Body of pancreas (tissue), 4 donors: ENCODE measurements at regions not wholly inside any gene's neighbourhood (a gene's known extent, or its start where the extent isn't known, plus 50 kb on each side); places are given as distances from the start of the nearest gene placed in this dataset.

Experiments
- ATAC-seq: fragments of 150-250 bp; one replicate; pipeline ENCODE4 v1.9.1; 2016
- DNase-seq, 4 donors: peaks; one replicate each; pipeline ENCODE4 v3.0.0-alpha.2; 2019
- H3K27ac ChIP-seq, 4 donors: fragments of 200-600 bp; sonication (generic); 1 replicate in 3 of 4; 2 replicates in 1 of 4; pipeline versions ENCODE4 v1.5.1 to v1.6.1; 2016 to 2019; ENCODE audit warnings: mild to moderate bottlenecking in 1 of 4, mixed read lengths in 1 of 4, moderate library complexity in 1 of 4
- H3K27me3 ChIP-seq, 2 donors: fragments of 200-600 bp; sonication (generic); one replicate each; pipeline ENCODE4 v1.6.0; 2016; ENCODE audit warnings: mild to moderate bottlenecking in 1 of 2
- H3K36me3 ChIP-seq, 2 donors: fragments of 200-600 bp; sonication (generic); replicated peaks in 1 of 2; 2 replicates each; pipeline ENCODE4 v1.5.1; 2016; ENCODE audit warnings: low read depth in 2 of 2; ENCODE audit not compliant: insufficient read depth in 1 of 2
- H3K4me1 ChIP-seq: fragments of 200-600 bp; sonication (generic); one replicate; pipeline ENCODE4 v1.6.0; 2016
- H3K4me3 ChIP-seq, 2 donors: fragments of 200-600 bp; sonication (generic); 1 replicate in 1 of 2; 2 replicates in 1 of 2; pipeline ENCODE4 v1.5.1; 2016 to 2019
- H3K9me3 ChIP-seq, 3 donors: fragments of 200-600 bp; sonication (generic); 1 replicate in 2 of 3; 2 replicates in 1 of 3; pipeline ENCODE4 v1.5.1; 2016
- POLR2A ChIP-seq, 3 donors: fragments of 450-650 bp; IDR thresholded peaks; one replicate each; pipeline ENCODE4 v1.6.1; 2016; ENCODE audit warnings: antibody characterized with exemption in 3 of 3, mild to moderate bottlenecking in 2 of 3
- WGBS, 2 donors: methylation state at CpG; one replicate each; pipeline ENCODE4 v1.1.5; 2017; 5-methylcytosine and 5-hydroxymethylcytosine counted together
- intact Hi-C: fragments of 100-400 bp; cut with DNase I; formaldehyde crosslinking; loops from one replicate; pipeline ENCODE4 v1.15.1; 2023
- TF ChIP-seq, protein P1 (sequence below), 7 experiments: fragments of 450-650 bp in 4 of 7; fragments of 200-600 bp in 3 of 7; sonication (generic) in 3 of 7; IDR thresholded peaks; one replicate each; pipeline ENCODE4 v1.5.1; 2016 to 2019; ENCODE audit warnings: antibody characterized with exemption in 7 of 7

DNA sequence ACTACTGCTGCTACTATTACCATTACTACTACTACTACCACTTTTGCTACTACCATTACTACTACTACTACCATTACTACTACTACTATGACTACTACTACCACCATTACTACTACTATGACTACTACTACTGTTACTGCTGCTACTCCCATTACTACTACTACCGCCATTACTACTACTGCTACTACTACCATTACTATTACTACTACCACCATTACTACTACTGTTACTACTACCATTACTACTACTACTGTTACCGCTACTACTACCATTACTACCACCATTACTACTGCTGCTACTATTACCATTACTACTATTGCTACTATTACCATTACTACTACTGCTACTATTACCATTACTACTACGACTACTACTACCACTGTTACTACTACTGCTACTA, 209.1 kb downstream of the IRF8 start:
- H3K4me1 ChIP-seq, result no peaks in the 10 kb centered on the region
- H3K9me3 ChIP-seq, result no peaks in the 10 kb centered on the region
- 92 to 93% methylated on average over 3 of the region's 3 CpGs for WGBS, 2 donors
- H3K36me3 ChIP-seq, result no peaks in the 10 kb centered on the region
- H3K27ac ChIP-seq, result no peak overlapping the region
- intact Hi-C loops, result no loop called here
- no peaks in the 10 kb centered on the region for H3K27me3 ChIP-seq
- DNase-seq (no peak), ATAC-seq (no peak)
- H3K4me3 ChIP-seq, result no peak overlapping the region
- no peak for TF ChIP-seq POLR2A (IDR thresholded peaks at IDR 0.05)
- TF ChIP-seq, protein P1, sequence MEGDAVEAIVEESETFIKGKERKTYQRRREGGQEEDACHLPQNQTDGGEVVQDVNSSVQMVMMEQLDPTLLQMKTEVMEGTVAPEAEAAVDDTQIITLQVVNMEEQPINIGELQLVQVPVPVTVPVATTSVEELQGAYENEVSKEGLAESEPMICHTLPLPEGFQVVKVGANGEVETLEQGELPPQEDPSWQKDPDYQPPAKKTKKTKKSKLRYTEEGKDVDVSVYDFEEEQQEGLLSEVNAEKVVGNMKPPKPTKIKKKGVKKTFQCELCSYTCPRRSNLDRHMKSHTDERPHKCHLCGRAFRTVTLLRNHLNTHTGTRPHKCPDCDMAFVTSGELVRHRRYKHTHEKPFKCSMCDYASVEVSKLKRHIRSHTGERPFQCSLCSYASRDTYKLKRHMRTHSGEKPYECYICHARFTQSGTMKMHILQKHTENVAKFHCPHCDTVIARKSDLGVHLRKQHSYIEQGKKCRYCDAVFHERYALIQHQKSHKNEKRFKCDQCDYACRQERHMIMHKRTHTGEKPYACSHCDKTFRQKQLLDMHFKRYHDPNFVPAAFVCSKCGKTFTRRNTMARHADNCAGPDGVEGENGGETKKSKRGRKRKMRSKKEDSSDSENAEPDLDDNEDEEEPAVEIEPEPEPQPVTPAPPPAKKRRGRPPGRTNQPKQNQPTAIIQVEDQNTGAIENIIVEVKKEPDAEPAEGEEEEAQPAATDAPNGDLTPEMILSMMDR (IDR thresholded peaks at IDR 0.05), result no peak

DNA sequence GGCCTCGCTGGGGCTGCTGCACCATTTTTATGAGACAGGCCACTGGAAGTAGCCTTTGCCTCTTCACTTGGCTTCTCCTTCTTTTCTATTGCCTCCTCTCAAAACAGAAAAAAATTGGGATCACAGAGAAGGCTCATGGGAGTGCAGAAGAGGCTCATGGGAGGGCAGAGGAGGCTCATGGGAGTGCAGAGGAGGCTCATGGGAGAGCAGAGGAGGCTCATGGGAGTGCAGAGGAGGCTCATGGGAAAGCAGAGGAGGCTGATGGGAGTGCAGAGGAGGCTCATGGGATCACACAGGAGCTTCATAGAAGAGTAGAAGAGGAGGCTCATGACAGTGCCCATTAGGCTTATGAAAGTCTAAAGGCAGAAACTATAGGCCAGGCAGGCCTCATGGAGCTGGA, 211.2 kb downstream of the IRF8 start:
- H3K4me3 ChIP-seq, result no peak overlapping the region
- no peaks in the 10 kb centered on the region for H3K36me3 ChIP-seq
- TF ChIP-seq, protein P1 (IDR thresholded peaks at IDR 0.05), result no peak
- TF ChIP-seq POLR2A (IDR thresholded peaks at IDR 0.05), result no peak
- no peak overlapping the region for H3K27ac ChIP-seq
- no peaks in the 10 kb centered on the region for H3K4me1 ChIP-seq
- DNase-seq (no peak), ATAC-seq (no peak)
- intact Hi-C loops, result no loop called here
- no peaks in the 10 kb centered on the region for H3K9me3 ChIP-seq
- WGBS, 2 donors, result 73 to 91% methylated on average over 1 of the region's 1 CpG
- H3K27me3 ChIP-seq, result no peaks in the 10 kb centered on the region

DNA sequence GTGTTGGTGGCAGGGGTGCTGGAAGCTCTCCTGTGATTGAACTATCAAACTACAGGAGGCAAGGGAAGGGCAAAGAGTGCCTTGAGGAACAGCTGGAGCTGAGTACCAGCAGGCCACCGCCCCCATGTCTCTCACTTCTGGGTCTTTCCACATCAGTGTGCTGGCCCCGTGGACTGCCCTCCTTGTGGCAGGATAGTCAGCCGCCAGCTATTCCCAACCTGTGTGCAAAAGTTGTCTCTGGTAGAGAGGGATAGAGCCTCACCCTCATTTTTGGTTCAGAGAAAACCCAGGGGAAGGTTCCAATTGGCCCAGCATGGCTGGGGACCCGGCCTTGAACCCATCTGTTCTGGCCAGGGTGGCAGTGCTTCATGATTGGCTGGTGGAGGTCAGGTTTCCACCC, 211.8 kb downstream of the IRF8 start:
- no peak for ATAC-seq
- Histone ChIP-seq H3K27ac (no peak overlapping the region), H3K27me3 (no peaks in the 10 kb centered on the region), H3K4me3 (no peak overlapping the region), H3K9me3 (no peaks in the 10 kb centered on the region), H3K36me3 (no peaks in the 10 kb centered on the region), H3K4me1 (no peaks in the 10 kb centered on the region)
- no peak for DNase-seq
- TF ChIP-seq, protein P1 (IDR thresholded peaks at IDR 0.05), result no peak
- TF ChIP-seq POLR2A (IDR thresholded peaks at IDR 0.05), result no peak
- intact Hi-C loops, result no loop called here
- 90 to 92% methylated on average over 4 of the region's 4 CpGs for WGBS, 2 donors

DNA sequence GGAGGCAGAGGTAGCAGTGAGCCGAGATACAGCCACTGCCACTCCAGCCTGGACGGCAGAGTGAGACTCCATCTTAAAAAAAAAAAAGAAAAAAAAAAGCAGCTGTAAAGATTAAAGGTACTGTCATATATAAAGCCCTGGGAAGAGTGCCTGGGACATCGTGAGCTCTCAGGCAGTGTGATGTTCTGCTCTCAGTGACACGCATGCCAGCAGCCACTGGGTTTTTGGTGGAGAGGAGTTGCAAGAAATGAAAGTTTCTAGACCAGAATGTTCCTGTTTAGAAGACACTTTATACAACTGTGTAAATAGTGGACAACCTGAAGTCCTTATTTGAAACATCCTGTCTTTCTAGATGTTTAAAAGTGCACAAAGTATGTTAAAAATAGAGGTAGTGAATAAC, 213.2 kb downstream of the IRF8 start:
- Histone ChIP-seq H3K4me3 (no peak overlapping the region), H3K27me3 (no peaks in the 10 kb centered on the region), H3K27ac (no peak overlapping the region), H3K36me3 (no peaks in the 10 kb centered on the region), H3K9me3 (no peaks in the 10 kb centered on the region), H3K4me1 (no peaks in the 10 kb centered on the region)
- intact Hi-C loops, result no loop called here
- DNase-seq (no peak), ATAC-seq (no peak)
- TF ChIP-seq, protein P1 (IDR thresholded peaks at IDR 0.05), result no peak
- no peak for TF ChIP-seq POLR2A (IDR thresholded peaks at IDR 0.05)
- WGBS, 2 donors, result 76 to 87% methylated on average over 2 to 4 of the region's 4 CpGs

DNA sequence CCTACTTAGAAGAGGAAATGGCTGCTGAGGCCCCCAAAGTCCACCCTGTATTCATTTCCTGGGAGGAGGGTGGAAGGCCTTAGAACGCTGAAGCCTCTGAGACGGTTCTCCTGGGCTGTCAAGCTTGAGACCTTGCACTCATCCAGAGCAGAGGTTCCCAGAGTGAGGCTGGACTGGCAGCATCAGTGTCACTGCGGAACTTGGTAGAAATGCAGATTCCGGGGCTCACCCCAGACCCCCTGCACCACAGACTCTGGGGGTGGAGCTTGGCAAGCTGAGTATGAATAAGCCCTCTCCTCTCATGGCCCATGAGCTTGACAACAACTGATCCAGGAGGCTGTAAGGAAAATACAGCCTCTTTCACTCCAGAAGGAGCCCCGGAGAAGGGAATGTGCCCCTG, 218.3 kb downstream of the IRF8 start:
- intact Hi-C loops, result no loop called here
- DNase-seq (no peak), ATAC-seq (no peak)
- WGBS, 2 donors, result 56 to 80% methylated on average over 2 to 5 of the region's 5 CpGs
- H3K27ac ChIP-seq, result no peak overlapping the region
- H3K27me3 ChIP-seq, result no peaks in the 10 kb centered on the region
- TF ChIP-seq, protein P1 (IDR thresholded peaks at IDR 0.05), result no peak
- TF ChIP-seq POLR2A (IDR thresholded peaks at IDR 0.05), result no peak
- H3K36me3 ChIP-seq, result no peaks in the 10 kb centered on the region
- no peak overlapping the region for H3K4me3 ChIP-seq
- H3K4me1 ChIP-seq, result peaks cover 9% of the 10 kb centered on the region
- no peaks in the 10 kb centered on the region for H3K9me3 ChIP-seq
